Lower leg skin (tissue), 3 donors: ENCODE measurements at regions not wholly inside any gene's neighbourhood (a gene's known extent, or its start where the extent isn't known, plus 50 kb on each side); places are given as distances from the start of the nearest gene placed in this dataset.

Experiments
- POLR2A ChIP-seq, 2 donors: fragments of 450-650 bp; IDR thresholded peaks; one replicate each; pipeline ENCODE4 v1.6.1; 2016 to 2017; ENCODE audit warnings: antibody characterized with exemption in 2 of 2, mild to moderate bottlenecking in 1 of 2, moderate library complexity in 1 of 2
- TF ChIP-seq, protein P1 (sequence below), 3 donors: fragments of 450-650 bp; IDR thresholded peaks; one replicate each; pipeline ENCODE4 v1.5.1; 2016; ENCODE audit warnings: antibody characterized with exemption in 3 of 3, mild to moderate bottlenecking in 3 of 3, moderate library complexity in 2 of 3

DNA sequence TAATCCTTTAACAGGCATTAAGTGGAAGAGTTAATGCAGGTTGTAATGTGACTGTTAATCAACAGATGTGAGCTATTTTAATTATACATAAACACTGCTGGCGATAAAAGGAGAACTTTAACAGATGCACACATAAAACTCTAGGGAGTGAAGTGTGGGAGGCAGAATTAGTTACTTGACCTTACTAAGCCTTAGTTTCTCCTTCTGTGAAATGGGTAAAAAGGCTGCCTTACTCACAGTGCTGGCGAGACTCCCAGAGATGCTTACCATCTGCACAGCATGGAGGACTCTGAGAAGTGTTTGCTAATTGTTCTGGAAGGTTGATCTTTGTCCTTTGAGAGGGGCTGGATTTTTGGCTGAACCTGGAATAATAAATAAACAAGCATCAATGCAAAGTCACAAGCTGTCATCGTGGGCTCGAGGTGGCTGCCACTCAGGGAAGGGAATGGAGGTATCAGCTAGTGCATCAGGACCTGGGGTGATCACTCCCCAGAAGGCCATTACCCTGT, 58.6 kb upstream of the MPEG1 start:
- TF ChIP-seq, protein P1, sequence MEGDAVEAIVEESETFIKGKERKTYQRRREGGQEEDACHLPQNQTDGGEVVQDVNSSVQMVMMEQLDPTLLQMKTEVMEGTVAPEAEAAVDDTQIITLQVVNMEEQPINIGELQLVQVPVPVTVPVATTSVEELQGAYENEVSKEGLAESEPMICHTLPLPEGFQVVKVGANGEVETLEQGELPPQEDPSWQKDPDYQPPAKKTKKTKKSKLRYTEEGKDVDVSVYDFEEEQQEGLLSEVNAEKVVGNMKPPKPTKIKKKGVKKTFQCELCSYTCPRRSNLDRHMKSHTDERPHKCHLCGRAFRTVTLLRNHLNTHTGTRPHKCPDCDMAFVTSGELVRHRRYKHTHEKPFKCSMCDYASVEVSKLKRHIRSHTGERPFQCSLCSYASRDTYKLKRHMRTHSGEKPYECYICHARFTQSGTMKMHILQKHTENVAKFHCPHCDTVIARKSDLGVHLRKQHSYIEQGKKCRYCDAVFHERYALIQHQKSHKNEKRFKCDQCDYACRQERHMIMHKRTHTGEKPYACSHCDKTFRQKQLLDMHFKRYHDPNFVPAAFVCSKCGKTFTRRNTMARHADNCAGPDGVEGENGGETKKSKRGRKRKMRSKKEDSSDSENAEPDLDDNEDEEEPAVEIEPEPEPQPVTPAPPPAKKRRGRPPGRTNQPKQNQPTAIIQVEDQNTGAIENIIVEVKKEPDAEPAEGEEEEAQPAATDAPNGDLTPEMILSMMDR (IDR thresholded peaks at IDR 0.05), result no peak
- no peak for TF ChIP-seq POLR2A (IDR thresholded peaks at IDR 0.05)
